ENCODE measurements at regions not wholly inside any gene's neighbourhood (a gene's known extent, or its start where the extent isn't known, plus 50 kb on each side); places are given as distances from the start of the nearest gene placed in this dataset.

GRCh38 chr15:62571072-62571471, 406.0 kb upstream of the C2CD4B start:
- no peak for DNase-seq (ENCODE audit: low read depth)

GRCh38 chr15:62572797-62573196, 407.7 kb upstream of the C2CD4B start:
- DNase-seq (ENCODE audit: low read depth) = no peak

GRCh38 chr15:62573876-62574275, 408.8 kb upstream of the C2CD4B start:
- DNase-seq (ENCODE audit: low read depth) = no peak

GRCh38 chr15:62578546-62578945, 413.5 kb upstream of the C2CD4B start:
- no peak for DNase-seq (ENCODE audit: low read depth)

- DNase-seq (ENCODE audit: low read depth) = no peak
Measured at GRCh38 chr15:62578960-62579359, 413.9 kb upstream of the C2CD4B start.

- DNase-seq (ENCODE audit: low read depth) = no peak
Measured at GRCh38 chr15:62579842-62580241, 414.8 kb upstream of the C2CD4B start.

GRCh38 chr15:62582580-62582979, 417.5 kb upstream of the C2CD4B start:
- DNase-seq (ENCODE audit: low read depth) = no peak

- no peak for DNase-seq (ENCODE audit: low read depth)
Measured at GRCh38 chr15:62584301-62585235, 419.5 kb upstream of the C2CD4B start.

- DNase-seq (ENCODE audit: low read depth) = peak; percentile 38
Measured at GRCh38 chr15:62588938-62589670, 424.0 kb upstream of the C2CD4B start.

- no peak for DNase-seq (ENCODE audit: low read depth)
Measured at GRCh38 chr15:62591842-62592838, 427.1 kb upstream of the C2CD4B start.

- no peak for DNase-seq (ENCODE audit: low read depth)
Measured at GRCh38 chr15:62592920-62593319, 427.8 kb upstream of the C2CD4B start.

GRCh38 chr15:62593681-62594399, 428.8 kb upstream of the C2CD4B start:
- DNase-seq (ENCODE audit: low read depth) = no peak

GRCh38 chr15:62598217-62598616, 433.1 kb upstream of the C2CD4B start:
- no peak for DNase-seq (ENCODE audit: low read depth)

- peak; percentile 41 for DNase-seq (ENCODE audit: low read depth)
Measured at GRCh38 chr15:62599791-62600777, 435.0 kb upstream of the C2CD4B start.

- DNase-seq (ENCODE audit: low read depth) = peak; percentile 67
Measured at GRCh38 chr15:62601777-62602545, 436.9 kb upstream of the C2CD4B start.

GRCh38 chr15:62603742-62604141, 438.7 kb upstream of the C2CD4B start:
- peak; percentile 67 for DNase-seq (ENCODE audit: low read depth)

GRCh38 chr15:62605282-62605681, 437.3 kb upstream of the TPM1 start:
- no peak for DNase-seq (ENCODE audit: low read depth)

- DNase-seq (ENCODE audit: low read depth) = peak; percentile 99
Measured at GRCh38 chr15:62606376-62607113, 436.0 kb upstream of the TPM1 start.

Data from LHCN-M2 (cell line).